ENCODE measurements at regions not wholly inside any gene's neighbourhood (a gene's known extent, or its start where the extent isn't known, plus 50 kb on each side); places are given as distances from the start of the nearest gene placed in this dataset.

DNA sequence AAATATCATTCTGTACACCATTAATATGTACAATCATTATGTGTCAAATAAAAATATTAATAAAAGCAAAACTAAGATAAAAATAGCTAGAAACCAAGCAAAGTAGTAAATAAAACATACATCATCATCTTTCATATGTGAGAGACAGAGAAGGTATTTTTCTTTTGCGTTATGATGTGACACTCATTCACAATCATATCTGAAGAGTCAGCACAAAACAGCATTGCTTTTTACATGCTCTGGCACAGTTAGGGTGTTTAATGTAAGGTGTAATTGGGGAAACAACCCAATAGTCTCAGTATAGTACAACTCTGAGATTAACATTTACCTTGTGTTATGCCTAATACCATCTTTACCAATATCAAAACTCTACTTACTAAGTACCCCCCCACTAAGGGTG lies 376.6 kb downstream of the TMA16 start:
- TF ChIP-seq EZH2phosphoT487 (IDR thresholded peaks at IDR 0.05; ENCODE audit: low read depth): no peak
- TF ChIP-seq, protein P1, sequence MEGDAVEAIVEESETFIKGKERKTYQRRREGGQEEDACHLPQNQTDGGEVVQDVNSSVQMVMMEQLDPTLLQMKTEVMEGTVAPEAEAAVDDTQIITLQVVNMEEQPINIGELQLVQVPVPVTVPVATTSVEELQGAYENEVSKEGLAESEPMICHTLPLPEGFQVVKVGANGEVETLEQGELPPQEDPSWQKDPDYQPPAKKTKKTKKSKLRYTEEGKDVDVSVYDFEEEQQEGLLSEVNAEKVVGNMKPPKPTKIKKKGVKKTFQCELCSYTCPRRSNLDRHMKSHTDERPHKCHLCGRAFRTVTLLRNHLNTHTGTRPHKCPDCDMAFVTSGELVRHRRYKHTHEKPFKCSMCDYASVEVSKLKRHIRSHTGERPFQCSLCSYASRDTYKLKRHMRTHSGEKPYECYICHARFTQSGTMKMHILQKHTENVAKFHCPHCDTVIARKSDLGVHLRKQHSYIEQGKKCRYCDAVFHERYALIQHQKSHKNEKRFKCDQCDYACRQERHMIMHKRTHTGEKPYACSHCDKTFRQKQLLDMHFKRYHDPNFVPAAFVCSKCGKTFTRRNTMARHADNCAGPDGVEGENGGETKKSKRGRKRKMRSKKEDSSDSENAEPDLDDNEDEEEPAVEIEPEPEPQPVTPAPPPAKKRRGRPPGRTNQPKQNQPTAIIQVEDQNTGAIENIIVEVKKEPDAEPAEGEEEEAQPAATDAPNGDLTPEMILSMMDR (IDR thresholded peaks at IDR 0.05; ENCODE audit: low read depth, low read length): no peak

All from OCI-LY3 (cell line).